Neural cell (in vitro differentiated cells): ENCODE measurements at regions not wholly inside any gene's neighbourhood (a gene's known extent, or its start where the extent isn't known, plus 50 kb on each side); places are given as distances from the start of the nearest gene placed in this dataset.
"Not testable (repeated sequence)": the region's sequence is repeated elsewhere in the genome, so short reads cannot be mapped to it uniquely, and the experiment has no call there.

Source experiments
- CTCF ChIP-seq: fragments of 450-650 bp; IDR thresholded peaks from 2 replicates; pipeline ENCODE4 v1.5.1; 2014; ENCODE audit warnings: antibody characterized with exemption, mild to moderate bottlenecking, moderate library complexity; ENCODE audit not compliant: poor library complexity, severe bottlenecking
- EP300 ChIP-seq: fragments of 450-650 bp; conservative IDR thresholded peaks from 2 replicates; pipeline ENCODE4 v1.6.1; 2014; ENCODE audit warnings: antibody characterized with exemption, mild to moderate bottlenecking, moderate library complexity; ENCODE audit not compliant: poor library complexity, severe bottlenecking
- EZH2 ChIP-seq: fragments of 200-600, 300-800 bp; shearing (Covaris generic), sonication (generic); IDR thresholded peaks from 2 replicates; pipeline ENCODE4 v1.6.1; 2014; ENCODE audit warnings: antibody characterized with exemption, low read length, borderline replicate concordance, mild to moderate bottlenecking; ENCODE audit not compliant: insufficient read depth, poor library complexity, severe bottlenecking
- MXI1 ChIP-seq: fragments of 450-650 bp; conservative IDR thresholded peaks from 2 replicates; pipeline ENCODE4 v1.6.1; 2014; ENCODE audit warnings: antibody characterized with exemption, mild to moderate bottlenecking; ENCODE audit not compliant: poor library complexity, severe bottlenecking
- POLR2AphosphoS5 ChIP-seq: IDR thresholded peaks from 2 replicates; pipeline ENCODE4 v1.6.1; 2012
- RAD21 ChIP-seq: fragments of 450-650 bp; conservative IDR thresholded peaks from 2 replicates; pipeline ENCODE4 v1.6.1; 2014; ENCODE audit warnings: antibody characterized with exemption, mild to moderate bottlenecking, moderate library complexity
- TAF1 ChIP-seq: IDR thresholded peaks from 2 replicates; pipeline ENCODE4 v1.6.1; 2012; ENCODE audit warnings: low read depth
- TF ChIP-seq, protein P1 (sequence below): IDR thresholded peaks from 2 replicates; pipeline ENCODE4 v1.6.1; 2012; ENCODE audit warnings: borderline replicate concordance

- TF ChIP-seq, protein P1, sequence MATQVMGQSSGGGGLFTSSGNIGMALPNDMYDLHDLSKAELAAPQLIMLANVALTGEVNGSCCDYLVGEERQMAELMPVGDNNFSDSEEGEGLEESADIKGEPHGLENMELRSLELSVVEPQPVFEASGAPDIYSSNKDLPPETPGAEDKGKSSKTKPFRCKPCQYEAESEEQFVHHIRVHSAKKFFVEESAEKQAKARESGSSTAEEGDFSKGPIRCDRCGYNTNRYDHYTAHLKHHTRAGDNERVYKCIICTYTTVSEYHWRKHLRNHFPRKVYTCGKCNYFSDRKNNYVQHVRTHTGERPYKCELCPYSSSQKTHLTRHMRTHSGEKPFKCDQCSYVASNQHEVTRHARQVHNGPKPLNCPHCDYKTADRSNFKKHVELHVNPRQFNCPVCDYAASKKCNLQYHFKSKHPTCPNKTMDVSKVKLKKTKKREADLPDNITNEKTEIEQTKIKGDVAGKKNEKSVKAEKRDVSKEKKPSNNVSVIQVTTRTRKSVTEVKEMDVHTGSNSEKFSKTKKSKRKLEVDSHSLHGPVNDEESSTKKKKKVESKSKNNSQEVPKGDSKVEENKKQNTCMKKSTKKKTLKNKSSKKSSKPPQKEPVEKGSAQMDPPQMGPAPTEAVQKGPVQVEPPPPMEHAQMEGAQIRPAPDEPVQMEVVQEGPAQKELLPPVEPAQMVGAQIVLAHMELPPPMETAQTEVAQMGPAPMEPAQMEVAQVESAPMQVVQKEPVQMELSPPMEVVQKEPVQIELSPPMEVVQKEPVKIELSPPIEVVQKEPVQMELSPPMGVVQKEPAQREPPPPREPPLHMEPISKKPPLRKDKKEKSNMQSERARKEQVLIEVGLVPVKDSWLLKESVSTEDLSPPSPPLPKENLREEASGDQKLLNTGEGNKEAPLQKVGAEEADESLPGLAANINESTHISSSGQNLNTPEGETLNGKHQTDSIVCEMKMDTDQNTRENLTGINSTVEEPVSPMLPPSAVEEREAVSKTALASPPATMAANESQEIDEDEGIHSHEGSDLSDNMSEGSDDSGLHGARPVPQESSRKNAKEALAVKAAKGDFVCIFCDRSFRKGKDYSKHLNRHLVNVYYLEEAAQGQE, result not testable (repeated sequence)
- not testable (repeated sequence) for TF ChIP-seq CTCF, POLR2AphosphoS5, EZH2, MXI1, RAD21, TAF1, EP300
These were observed 367.8 kb downstream of the GPAT3 start for GRCh38 chr4:83903740-83904139.
